NT2/D1 (cell line): ENCODE measurements at regions not wholly inside any gene's neighbourhood (a gene's known extent, or its start where the extent isn't known, plus 50 kb on each side); places are given as distances from the start of the nearest gene placed in this dataset.

Experiments used
- YY1 ChIP-seq: IDR thresholded peaks from 2 replicates; pipeline ENCODE4 v1.6.1; 2011; ENCODE audit not compliant: insufficient read length, insufficient read depth
- ZNF274 ChIP-seq: IDR thresholded peaks from 2 replicates; pipeline ENCODE4 v1.6.1; 2011; ENCODE audit warnings: mild to moderate bottlenecking, low read depth, low read length

DNA sequence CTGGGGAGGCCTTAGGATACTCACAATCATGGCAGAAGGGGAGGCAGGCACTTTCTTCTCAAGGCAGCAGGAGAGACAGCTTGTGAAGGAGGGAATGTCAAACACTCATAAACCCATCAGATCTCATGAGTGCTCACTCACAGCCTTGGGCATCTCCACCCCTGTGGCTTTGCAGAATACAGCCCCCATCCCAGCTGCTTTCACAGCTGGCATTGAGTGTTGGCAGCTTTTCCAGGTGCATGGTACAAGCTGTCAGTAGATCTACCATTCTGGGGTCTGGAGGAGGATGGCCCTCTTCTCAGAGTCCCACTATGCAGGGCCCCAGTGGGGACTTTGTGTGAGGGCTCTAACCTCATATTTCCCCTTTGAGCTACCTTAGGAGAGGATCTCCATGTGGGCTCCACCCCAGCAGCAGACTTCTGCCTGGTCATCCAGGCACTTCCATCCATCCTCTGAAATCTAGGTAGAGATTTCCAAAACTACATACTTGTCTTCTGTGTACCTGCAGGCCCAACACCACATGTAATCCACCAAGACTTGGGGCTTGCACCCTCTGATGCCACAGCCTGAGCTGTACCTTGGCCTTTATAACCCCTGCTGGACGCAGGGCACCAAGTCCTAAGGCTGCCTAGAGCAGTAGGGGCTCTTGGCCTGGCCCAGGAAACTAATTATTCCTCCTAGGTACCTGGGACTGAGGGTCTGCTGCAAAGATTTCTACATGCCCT is 404.2 kb upstream of the EPHA6 start:
- TF ChIP-seq YY1 (no peak), ZNF274 (no peak)
